GM12878 (cell line): ENCODE measurements at regions not wholly inside any gene's neighbourhood (a gene's known extent, or its start where the extent isn't known, plus 50 kb on each side); places are given as distances from the start of the nearest gene placed in this dataset.

ENCODE experiments used
- ATAC-seq: fragments of 200-7000 bp; cut with Tn5 transposase; 3 replicates; pipeline ENCODE4 v1.9.1; 2020; ENCODE audit warnings: mild to moderate bottlenecking, moderate library complexity
- BruUV-seq: library from RNA; stranded (reverse); fragments of 400-500 nt; replicated peaks from 2 replicates; lab custom pipeline; 2021; lab: Mats Ljungman, UMichigan
- CTCF ChIA-PET: fragments of 300-600 bp; sonication (Branson Sonifier 250); formaldehyde crosslinking; extraction: SDS; loops from one replicate; lab custom pipeline; 2021; ENCODE audit warnings: inconsistent platforms; lab: Yijun Ruan, JAX
- POLR2A ChIA-PET: fragments of 350-600 bp; formaldehyde crosslinking; extraction: SDS; loops from one replicate; lab custom pipeline; 2021; ENCODE audit warnings: inconsistent platforms; lab: Charles Lee
- RAD21 ChIA-PET: fragments of 300-600 bp; sonication (Branson Sonifier 250); formaldehyde crosslinking; loops from one replicate; lab custom pipeline; 2023; ENCODE audit warnings: antibody characterized with exemption; ENCODE audit not compliant: unreplicated experiment; lab: Charles Lee
- SMC1A ChIA-PET: fragments of 300-600 bp; sonication (Branson Sonifier 250); formaldehyde crosslinking; loops from one replicate; lab custom pipeline; 2023; ENCODE audit not compliant: unreplicated experiment, uncharacterized antibody; lab: Charles Lee
- DNase-seq: peaks from one replicate; pipeline ENCODE4 v3.0.0-alpha.2; 2011; ENCODE audit warnings: low read depth, low spot score
- FAIRE-seq: peaks from 3 replicates; lab custom pipeline; 2011; peaks lifted over from hg19 to GRCh38; lab: Jason Lieb, UNC
- H2AFZ ChIP-seq: 2 replicates; pipeline ENCODE4 v1.6.0; 2011; ENCODE audit warnings: low read depth, low read length, control low read depth; ENCODE audit not compliant: control insufficient read depth
- H3K27ac ChIP-seq: 2 replicates; pipeline ENCODE4 v1.5.1; 2011; ENCODE audit warnings: control low read depth; ENCODE audit not compliant: control insufficient read depth, insufficient read depth
- H3K27me3 ChIP-seq, 2 experiments: replicated peaks in 1 of 2; 2 replicates each; pipeline versions ENCODE4 v1.6.0 to v1.6.1; 2011; ENCODE audit warnings: low read length in 1 of 2; ENCODE audit not compliant: control insufficient read depth in 2 of 2, insufficient read depth in 2 of 2
- H3K36me3 ChIP-seq, 2 experiments: 2 replicates each; pipeline ENCODE4 v1.5.1; 2011; ENCODE audit warnings: low read length in 1 of 2; ENCODE audit not compliant: control insufficient read depth in 2 of 2, insufficient read depth in 2 of 2
- H3K4me1 ChIP-seq: 2 replicates; pipeline ENCODE4 v1.6.1; 2011; ENCODE audit warnings: mild to moderate bottlenecking, low read length, moderate library complexity, mixed read lengths; ENCODE audit not compliant: control insufficient read depth, insufficient read depth
- H3K4me2 ChIP-seq: 2 replicates; pipeline ENCODE4 v1.6.0; 2011; ENCODE audit warnings: control low read depth; ENCODE audit not compliant: control insufficient read depth, insufficient read depth
- H3K4me3 ChIP-seq: fragments of 200-600 bp; sonication (generic); 2 replicates; pipeline ENCODE4 v1.5.1; 2016
- H3K79me2 ChIP-seq: 2 replicates; pipeline ENCODE4 v1.6.0; 2011; ENCODE audit warnings: low read length; ENCODE audit not compliant: control insufficient read depth, insufficient read depth
- H3K9ac ChIP-seq: 2 replicates; pipeline ENCODE4 v1.8.0; 2011; ENCODE audit warnings: low read length, control low read depth, mixed read lengths; ENCODE audit not compliant: control insufficient read depth, insufficient read depth
- H3K9me3 ChIP-seq: replicated peaks from 3 replicates; pipeline ENCODE4 v1.5.1; 2011; ENCODE audit warnings: mild to moderate bottlenecking, low read length; ENCODE audit not compliant: control insufficient read depth, insufficient read depth
- H4K20me1 ChIP-seq: 2 replicates; pipeline ENCODE4 v1.6.0; 2011; ENCODE audit not compliant: control insufficient read depth, insufficient read depth
- ASH2L ChIP-seq: fragments of 300-600, 200-600 bp; sonication (generic); IDR thresholded peaks from 2 replicates; pipeline ENCODE4 v1.6.1; 2017; ENCODE audit warnings: low read depth, mild to moderate bottlenecking, borderline replicate concordance
- BMI1 ChIP-seq: fragments of 450-650 bp; IDR thresholded peaks from 2 replicates; pipeline ENCODE4 v1.6.1; 2016; ENCODE audit warnings: mild to moderate bottlenecking, moderate library complexity, borderline replicate concordance
- EP300 ChIP-seq, 2 experiments: fragments of 150-350 bp in 1 of 2; IDR thresholded peaks; 2 replicates each; pipeline ENCODE4 v1.6.1; 2011 to 2012; ENCODE audit warnings: low read depth in 2 of 2, low read length in 2 of 2, borderline replicate concordance in 1 of 2, improper control_type of control experiment in 1 of 2, inconsistent platforms in 1 of 2; ENCODE audit not compliant: control insufficient read depth in 1 of 2
- POU2F2 ChIP-seq: IDR thresholded peaks from 3 replicates; pipeline ENCODE4 v1.6.1; 2011; ENCODE audit warnings: low read depth, mild to moderate bottlenecking, low read length, borderline replicate concordance
- TAF1 ChIP-seq: IDR thresholded peaks from 2 replicates; pipeline ENCODE4 v1.6.1; 2011; ENCODE audit warnings: mild to moderate bottlenecking, low read depth, low read length, borderline replicate concordance
- WRNIP1 ChIP-seq: IDR thresholded peaks from 2 replicates; pipeline ENCODE4 v1.6.1; 2011; ENCODE audit warnings: low read depth, low read length, improper control_type of control experiment, borderline replicate concordance
- YBX1 ChIP-seq: fragments of 450-650 bp; IDR thresholded peaks from 2 replicates; pipeline ENCODE4 v1.6.1; 2016; ENCODE audit warnings: antibody characterized with exemption
- WGBS: methylation state at CpG from one replicate; pipeline ENCODE4 v1.1.6; 2016; ENCODE audit warnings: low lambda C conversion rate; ENCODE audit not compliant: insufficient replicate concordance, insufficient coverage; ENCODE audit errors: missing lambda C conversion rate; 5-methylcytosine and 5-hydroxymethylcytosine counted together
- in situ Hi-C: fragments of 300-500 bp; cut with MboI; formaldehyde crosslinking; loops from 9 replicates; pipeline ENCODE4 v1.14.3; 2018; ENCODE audit warnings: mixed read lengths
- intact Hi-C: fragments of 100-400 bp; cut with micrococcal nuclease; formaldehyde crosslinking; loops from one replicate; pipeline ENCODE4 v1.14.2; 2022; ENCODE audit not compliant: unreplicated experiment
- TF ChIP-seq, protein P1 (sequence below): fragments of 450-650 bp; IDR thresholded peaks from 2 replicates; pipeline ENCODE4 v1.6.1; 2017; ENCODE audit warnings: mild to moderate bottlenecking, moderate library complexity
- TF ChIP-seq, protein P2 (sequence below): IDR thresholded peaks from 2 replicates; pipeline ENCODE4 v1.6.1; 2011; ENCODE audit warnings: low read depth, low read length, improper control_type of control experiment, borderline replicate concordance

DNA sequence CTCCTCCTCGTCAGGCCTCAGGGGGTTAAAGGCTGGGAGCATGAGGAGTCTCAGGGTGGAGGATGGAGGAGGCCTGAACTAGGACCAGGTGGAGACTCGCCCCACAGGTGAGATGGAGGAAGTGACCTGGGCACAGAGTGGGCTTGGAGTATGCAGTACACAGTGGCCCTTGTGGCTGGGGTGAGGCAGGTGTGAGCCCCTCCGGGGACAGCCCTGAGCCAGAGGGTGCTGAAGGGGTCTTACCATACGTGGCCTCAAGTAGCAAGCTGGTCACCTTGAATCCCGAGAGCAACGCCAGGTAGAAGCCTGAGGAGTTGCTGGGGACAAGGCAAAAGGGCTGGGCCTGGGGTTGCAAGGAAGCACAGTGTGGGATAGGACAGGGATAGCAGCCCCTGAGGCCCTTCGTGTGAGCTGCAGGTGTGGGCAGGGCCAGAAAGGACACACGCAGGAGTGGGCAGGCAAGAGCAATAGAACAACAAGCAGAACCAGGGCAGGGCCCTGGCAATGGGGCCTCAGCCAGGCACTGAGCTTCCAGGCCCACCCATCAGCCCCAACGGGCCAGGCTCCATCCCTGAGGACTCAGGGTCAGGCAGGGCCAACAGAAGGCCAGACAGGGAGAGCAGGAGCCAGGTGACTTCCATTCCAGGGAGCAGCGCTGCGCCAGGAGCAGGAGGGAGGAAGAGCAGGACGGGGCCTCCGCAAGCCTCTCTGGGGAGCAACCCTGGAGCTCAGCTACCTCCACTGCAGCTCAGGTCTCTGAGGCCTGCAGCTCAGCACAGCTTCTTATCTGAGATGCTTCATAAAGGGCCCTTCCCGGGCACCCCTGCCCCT lies 64.2 kb upstream of the TNRC6C start:
- Histone ChIP-seq H3K4me3 (no peak overlapping the region), H3K9ac (no peak overlapping the region)
- TF ChIP-seq WRNIP1: no peak
- TF ChIP-seq EP300 (IDR thresholded peaks at IDR 0.05; ENCODE audit: borderline replicate concordance in 1 of 2, control insufficient read depth in 1 of 2, low read depth in 2 of 2, low read length in 2 of 2): no peak
- no peak for TF ChIP-seq BMI1
- no peak for TF ChIP-seq ASH2L
- TF ChIP-seq YBX1: no peak
- TF ChIP-seq, all 136 proteins: peak for 0
- no peaks in the 10 kb centered on the region for H3K9me3 ChIP-seq
- peaks cover 0 to 3% of the 10 kb centered on the region in 2 experiments; a peak in 2 of 4 replicates for H3K27me3 ChIP-seq
- no peak overlapping the region for H2AFZ ChIP-seq
- 42% methylated on average over 14 of the region's 14 CpGs for WGBS
- RAD21 ChIA-PET: no interaction called here
- no peak overlapping the region for H3K27ac ChIP-seq
- SMC1A ChIA-PET: interaction anchor here (0.7 kb wide), 1 partner anchor 125 kb away, joined by 3 read pairs; no protein-coding TSS in a partner anchor
- no TSS peak for BruUV-seq
- H3K36me3 ChIP-seq: no peaks in the 10 kb centered on the region
- ATAC-seq (no peak), FAIRE-seq (no peak), DNase-seq (no peak)
- in situ Hi-C loops: no loop called here
- intact Hi-C loops: no loop called here
- POLR2A ChIA-PET: no interaction called here
- no peaks in the 10 kb centered on the region for H3K79me2 ChIP-seq
- no peaks in the 10 kb centered on the region for H4K20me1 ChIP-seq
- CTCF ChIA-PET: interaction anchor here (1.1 kb wide), 1 partner anchor 13 kb away, joined by 4 read pairs; no protein-coding TSS in a partner anchor
- H3K4me2 ChIP-seq: no peak overlapping the region
- H3K4me1 ChIP-seq: no peaks in the 10 kb centered on the region

DNA sequence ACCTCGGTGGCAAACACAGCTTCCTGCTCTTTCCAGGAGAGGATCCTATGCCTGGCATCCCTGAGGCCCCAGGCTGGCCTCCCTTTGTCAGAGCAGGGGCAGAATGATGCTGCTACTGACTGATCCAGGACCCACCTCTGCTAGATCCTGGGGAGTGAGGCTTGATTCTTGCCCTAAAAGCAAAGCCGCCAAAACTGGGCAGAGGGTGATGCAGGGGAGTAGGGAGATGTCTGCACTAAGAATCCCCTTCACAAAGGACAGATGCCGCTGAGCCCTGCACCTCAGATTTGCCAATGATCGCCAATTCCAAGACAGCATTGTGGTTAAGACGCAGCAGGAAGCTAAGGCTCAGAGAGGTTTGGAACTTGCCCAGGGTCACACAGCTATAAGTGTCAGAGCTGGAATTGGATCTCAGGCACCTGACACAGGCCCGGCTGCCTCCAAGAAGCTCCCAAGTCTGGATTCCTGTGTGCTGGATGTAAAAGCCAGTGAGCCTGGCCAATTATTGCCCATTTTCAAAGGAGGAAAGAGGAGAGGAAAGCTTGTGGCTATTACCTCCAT lies 60.7 kb upstream of the TNRC6C start:
- Histone ChIP-seq H3K4me1 (no peaks in the 10 kb centered on the region), H3K4me3 (no peak overlapping the region), H3K36me3 (no peaks in the 10 kb centered on the region), H2AFZ (no peak overlapping the region), H3K9ac (no peak overlapping the region), H3K27me3 (no peaks in the 10 kb centered on the region; a peak in 2 of 4 replicates), H3K79me2 (no peaks in the 10 kb centered on the region), H3K27ac (no peak overlapping the region), H4K20me1 (no peaks in the 10 kb centered on the region), H3K9me3 (no peaks in the 10 kb centered on the region), H3K4me2 (no peak overlapping the region)
- in situ Hi-C loops: no loop called here
- no peak for DNase-seq
- POLR2A ChIA-PET: no interaction called here
- no peak for FAIRE-seq
- no peak for ATAC-seq
- CTCF ChIA-PET: interaction anchor here (0.6 kb wide), 1 partner anchor 567 kb away, joined by 3 read pairs; no protein-coding TSS in a partner anchor
- RAD21 ChIA-PET: no interaction called here
- intact Hi-C loops: no loop called here
- SMC1A ChIA-PET: no interaction called here
- WGBS: 71% methylated on average over 6 of the region's 6 CpGs
- BruUV-seq: no TSS peak
- TF ChIP-seq POU2F2: no peak
- no peak for TF ChIP-seq TAF1
- TF ChIP-seq, protein P1, sequence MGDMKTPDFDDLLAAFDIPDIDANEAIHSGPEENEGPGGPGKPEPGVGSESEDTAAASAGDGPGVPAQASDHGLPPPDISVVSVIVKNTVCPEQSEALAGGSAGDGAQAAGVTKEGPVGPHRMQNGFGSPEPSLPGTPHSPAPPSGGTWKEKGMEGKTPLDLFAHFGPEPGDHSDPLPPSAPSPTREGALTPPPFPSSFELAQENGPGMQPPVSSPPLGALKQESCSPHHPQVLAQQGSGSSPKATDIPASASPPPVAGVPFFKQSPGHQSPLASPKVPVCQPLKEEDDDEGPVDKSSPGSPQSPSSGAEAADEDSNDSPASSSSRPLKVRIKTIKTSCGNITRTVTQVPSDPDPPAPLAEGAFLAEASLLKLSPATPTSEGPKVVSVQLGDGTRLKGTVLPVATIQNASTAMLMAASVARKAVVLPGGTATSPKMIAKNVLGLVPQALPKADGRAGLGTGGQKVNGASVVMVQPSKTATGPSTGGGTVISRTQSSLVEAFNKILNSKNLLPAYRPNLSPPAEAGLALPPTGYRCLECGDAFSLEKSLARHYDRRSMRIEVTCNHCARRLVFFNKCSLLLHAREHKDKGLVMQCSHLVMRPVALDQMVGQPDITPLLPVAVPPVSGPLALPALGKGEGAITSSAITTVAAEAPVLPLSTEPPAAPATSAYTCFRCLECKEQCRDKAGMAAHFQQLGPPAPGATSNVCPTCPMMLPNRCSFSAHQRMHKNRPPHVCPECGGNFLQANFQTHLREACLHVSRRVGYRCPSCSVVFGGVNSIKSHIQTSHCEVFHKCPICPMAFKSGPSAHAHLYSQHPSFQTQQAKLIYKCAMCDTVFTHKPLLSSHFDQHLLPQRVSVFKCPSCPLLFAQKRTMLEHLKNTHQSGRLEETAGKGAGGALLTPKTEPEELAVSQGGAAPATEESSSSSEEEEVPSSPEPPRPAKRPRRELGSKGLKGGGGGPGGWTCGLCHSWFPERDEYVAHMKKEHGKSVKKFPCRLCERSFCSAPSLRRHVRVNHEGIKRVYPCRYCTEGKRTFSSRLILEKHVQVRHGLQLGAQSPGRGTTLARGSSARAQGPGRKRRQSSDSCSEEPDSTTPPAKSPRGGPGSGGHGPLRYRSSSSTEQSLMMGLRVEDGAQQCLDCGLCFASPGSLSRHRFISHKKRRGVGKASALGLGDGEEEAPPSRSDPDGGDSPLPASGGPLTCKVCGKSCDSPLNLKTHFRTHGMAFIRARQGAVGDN: no peak
- TF ChIP-seq, protein P2, sequence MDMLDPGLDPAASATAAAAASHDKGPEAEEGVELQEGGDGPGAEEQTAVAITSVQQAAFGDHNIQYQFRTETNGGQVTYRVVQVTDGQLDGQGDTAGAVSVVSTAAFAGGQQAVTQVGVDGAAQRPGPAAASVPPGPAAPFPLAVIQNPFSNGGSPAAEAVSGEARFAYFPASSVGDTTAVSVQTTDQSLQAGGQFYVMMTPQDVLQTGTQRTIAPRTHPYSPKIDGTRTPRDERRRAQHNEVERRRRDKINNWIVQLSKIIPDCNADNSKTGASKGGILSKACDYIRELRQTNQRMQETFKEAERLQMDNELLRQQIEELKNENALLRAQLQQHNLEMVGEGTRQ: no peak
